Mesendoderm (in vitro differentiated cells): ENCODE measurements at regions not wholly inside any gene's neighbourhood (a gene's known extent, or its start where the extent isn't known, plus 50 kb on each side); places are given as distances from the start of the nearest gene placed in this dataset.

Experiments
- DNase-seq: peaks from one replicate; pipeline ENCODE4 v3.0.0; 2013
- H2AK5ac ChIP-seq: 2 replicates; pipeline ENCODE4 v1.6.1; 2013; ENCODE audit warnings: low read length, inconsistent platforms
- H2BK120ac ChIP-seq: 2 replicates; pipeline ENCODE4 v1.6.1; 2013; ENCODE audit warnings: low read depth, mild to moderate bottlenecking, low read length, moderate library complexity, mixed read lengths
- H2BK15ac ChIP-seq: replicated peaks from 2 replicates; pipeline ENCODE4 v1.6.1; 2013; ENCODE audit warnings: low read depth, mild to moderate bottlenecking, moderate library complexity
- H2BK5ac ChIP-seq: 2 replicates; pipeline ENCODE4 v1.6.1; 2013; ENCODE audit warnings: low read length, inconsistent platforms
- H3K18ac ChIP-seq: 2 replicates; pipeline ENCODE4 v1.6.1; 2013; ENCODE audit warnings: mild to moderate bottlenecking, low read length, mixed read lengths
- H3K23ac ChIP-seq: one replicate; pipeline ENCODE4 v1.6.1; 2013; ENCODE audit warnings: low read length
- H3K27ac ChIP-seq: 2 replicates; pipeline ENCODE4 v1.5.1; 2013; ENCODE audit warnings: low read depth, mild to moderate bottlenecking, inconsistent platforms, low read length, moderate library complexity
- H3K27me3 ChIP-seq: 2 replicates; pipeline ENCODE4 v1.6.1; 2013; ENCODE audit warnings: low read length, control low read depth, mild to moderate bottlenecking, inconsistent platforms; ENCODE audit not compliant: insufficient read depth, poor library complexity
- H3K36me3 ChIP-seq: 2 replicates; pipeline ENCODE4 v1.6.1; 2013; ENCODE audit warnings: low read length, inconsistent platforms; ENCODE audit not compliant: control insufficient read depth, insufficient read depth
- H3K4ac ChIP-seq: one replicate; pipeline ENCODE4 v1.6.1; 2013; ENCODE audit warnings: low read depth, mild to moderate bottlenecking, low read length, moderate library complexity
- H3K4me1 ChIP-seq: 2 replicates; pipeline ENCODE4 v1.6.1; 2013; ENCODE audit warnings: low read depth, low read length, inconsistent platforms; ENCODE audit not compliant: control insufficient read depth
- H3K4me2 ChIP-seq: 2 replicates; pipeline ENCODE4 v1.6.1; 2013; ENCODE audit warnings: low read length
- H3K4me3 ChIP-seq: 2 replicates; pipeline ENCODE4 v1.5.1; 2013; ENCODE audit warnings: mild to moderate bottlenecking, low read length
- H3K56ac ChIP-seq: one replicate; pipeline ENCODE4 v1.6.1; 2013; ENCODE audit warnings: low read length
- H3K79me1 ChIP-seq: 2 replicates; pipeline ENCODE4 v1.6.1; 2013; ENCODE audit warnings: low read length, inconsistent platforms
- H3K79me2 ChIP-seq: 2 replicates; pipeline ENCODE4 v1.6.1; 2013; ENCODE audit warnings: mild to moderate bottlenecking, low read length; ENCODE audit not compliant: control insufficient read depth, insufficient read depth
- H3K9ac ChIP-seq: 2 replicates; pipeline ENCODE4 v1.6.1; 2013; ENCODE audit warnings: low read length, inconsistent platforms
- H4K5ac ChIP-seq: one replicate; pipeline ENCODE4 v1.6.1; 2013; ENCODE audit warnings: low read length
- H4K8ac ChIP-seq: one replicate; pipeline ENCODE4 v1.6.1; 2013; ENCODE audit warnings: low read depth, mild to moderate bottlenecking, control low read depth, low read length, moderate library complexity
- WGBS: extraction: QIAGEN DNeasy Blood & Tissue Kit; methylation state at CpG from one replicate; pipeline ENCODE4 v1.1.7; 2013; ENCODE audit warnings: low lambda C conversion rate, missing lambda C conversion rate; ENCODE audit not compliant: insufficient coverage; ENCODE audit errors: extremely low coverage; 5-methylcytosine and 5-hydroxymethylcytosine counted together

GRCh38 chr14:27528328-27528727, 930.5 kb upstream of the NOVA1 start:
- no peak overlapping the region for H4K8ac ChIP-seq
- no peak overlapping the region for H2BK15ac ChIP-seq
- WGBS = no CpG with 5 or more reads among the region's 1 CpG
- no peak overlapping the region for H3K4me3 ChIP-seq
- H3K4me2 ChIP-seq = no peak overlapping the region
- H3K27ac ChIP-seq = no peak overlapping the region
- H2AK5ac ChIP-seq = no peak overlapping the region
- no peaks in the 10 kb centered on the region for H3K4me1 ChIP-seq
- no peak overlapping the region for H3K18ac ChIP-seq
- no peak overlapping the region for H3K23ac ChIP-seq
- H4K5ac ChIP-seq = no peak overlapping the region
- no peak overlapping the region for H2BK5ac ChIP-seq
- H3K9ac ChIP-seq = no peak overlapping the region
- no peak overlapping the region for H2BK120ac ChIP-seq
- H3K79me1 ChIP-seq = no peaks in the 10 kb centered on the region
- no peaks in the 10 kb centered on the region for H3K36me3 ChIP-seq
- DNase-seq = peak; percentile 67
- no peak overlapping the region for H3K56ac ChIP-seq
- no peaks in the 10 kb centered on the region for H3K27me3 ChIP-seq
- H3K4ac ChIP-seq = no peak overlapping the region
- no peaks in the 10 kb centered on the region for H3K79me2 ChIP-seq

- no peak for DNase-seq
- Histone ChIP-seq H2BK15ac (no peak overlapping the region), H3K18ac (no peak overlapping the region), H4K5ac (no peak overlapping the region), H3K79me2 (no peaks in the 10 kb centered on the region), H4K8ac (no peak overlapping the region), H3K4me1 (no peaks in the 10 kb centered on the region), H3K36me3 (no peaks in the 10 kb centered on the region), H3K27me3 (no peaks in the 10 kb centered on the region), H2BK5ac (no peak overlapping the region), H3K27ac (no peak overlapping the region), H3K4me2 (no peak overlapping the region), H3K9ac (no peak overlapping the region), H3K4ac (no peak overlapping the region), H3K56ac (no peak overlapping the region), H3K23ac (no peak overlapping the region), H2BK120ac (no peak overlapping the region), H3K4me3 (no peak overlapping the region), H2AK5ac (no peak overlapping the region), H3K79me1 (no peaks in the 10 kb centered on the region)
- no CpG with 5 or more reads among the region's 3 CpGs for WGBS
Measured at GRCh38 chr14:27536748-27537147, 938.9 kb upstream of the NOVA1 start.

- Histone ChIP-seq H3K56ac (no peak overlapping the region), H3K27ac (no peak overlapping the region), H3K4me2 (no peak overlapping the region), H2BK5ac (no peak overlapping the region), H4K8ac (no peak overlapping the region), H2AK5ac (no peak overlapping the region), H3K4ac (no peak overlapping the region), H3K4me3 (no peak overlapping the region), H4K5ac (no peak overlapping the region), H2BK120ac (no peak overlapping the region), H3K4me1 (no peaks in the 10 kb centered on the region), H3K79me1 (no peaks in the 10 kb centered on the region), H3K27me3 (no peaks in the 10 kb centered on the region), H3K9ac (no peak overlapping the region), H2BK15ac (no peak overlapping the region), H3K23ac (no peak overlapping the region), H3K79me2 (no peaks in the 10 kb centered on the region), H3K36me3 (no peaks in the 10 kb centered on the region), H3K18ac (no peak overlapping the region)
- no CpG with 5 or more reads among the region's 2 CpGs for WGBS
- no peak for DNase-seq
Measured at GRCh38 chr14:27546111-27546510, 948.3 kb upstream of the NOVA1 start.

- Histone ChIP-seq H3K23ac (no peak overlapping the region), H4K5ac (no peak overlapping the region), H3K4ac (no peak overlapping the region), H3K36me3 (no peaks in the 10 kb centered on the region), H3K56ac (no peak overlapping the region), H3K27ac (no peak overlapping the region), H2AK5ac (no peak overlapping the region), H3K79me2 (no peaks in the 10 kb centered on the region), H3K9ac (no peak overlapping the region), H3K27me3 (no peaks in the 10 kb centered on the region), H3K4me1 (no peaks in the 10 kb centered on the region), H3K18ac (no peak overlapping the region), H2BK15ac (no peak overlapping the region), H4K8ac (no peak overlapping the region), H3K79me1 (no peaks in the 10 kb centered on the region), H2BK120ac (no peak overlapping the region), H3K4me3 (no peak overlapping the region), H2BK5ac (no peak overlapping the region), H3K4me2 (no peak overlapping the region)
- WGBS = no CpG with 5 or more reads among the region's 2 CpGs
- peak; percentile 40 for DNase-seq
Measured at GRCh38 chr14:27553790-27554189, 956.0 kb upstream of the NOVA1 start.

- no peak overlapping the region for H4K5ac ChIP-seq
- no peak for DNase-seq
- H2BK15ac ChIP-seq = no peak overlapping the region
- H2BK120ac ChIP-seq = no peak overlapping the region
- WGBS = no CpG with 5 or more reads among the region's 2 CpGs
- no peak overlapping the region for H3K56ac ChIP-seq
- no peak overlapping the region for H3K18ac ChIP-seq
- H3K79me2 ChIP-seq = no peaks in the 10 kb centered on the region
- no peak overlapping the region for H3K27ac ChIP-seq
- no peak overlapping the region for H3K4me3 ChIP-seq
- H3K4me2 ChIP-seq = no peak overlapping the region
- no peak overlapping the region for H3K4ac ChIP-seq
- H4K8ac ChIP-seq = no peak overlapping the region
- H2AK5ac ChIP-seq = no peak overlapping the region
- no peaks in the 10 kb centered on the region for H3K4me1 ChIP-seq
- H3K36me3 ChIP-seq = no peaks in the 10 kb centered on the region
- no peaks in the 10 kb centered on the region for H3K79me1 ChIP-seq
- no peak overlapping the region for H3K9ac ChIP-seq
- no peak overlapping the region for H2BK5ac ChIP-seq
- no peak overlapping the region for H3K23ac ChIP-seq
- H3K27me3 ChIP-seq = no peaks in the 10 kb centered on the region
Measured at GRCh38 chr14:27557445-27557844, 959.6 kb upstream of the NOVA1 start.

GRCh38 chr14:27559848-27560247, 962.0 kb upstream of the NOVA1 start:
- Histone ChIP-seq H3K18ac (no peak overlapping the region), H3K79me2 (no peaks in the 10 kb centered on the region), H4K5ac (no peak overlapping the region), H4K8ac (no peak overlapping the region), H3K4me1 (no peaks in the 10 kb centered on the region), H2BK5ac (no peak overlapping the region), H2AK5ac (no peak overlapping the region), H3K4ac (no peak overlapping the region), H2BK15ac (no peak overlapping the region), H3K23ac (no peak overlapping the region), H3K4me3 (no peak overlapping the region), H2BK120ac (no peak overlapping the region), H3K27ac (no peak overlapping the region), H3K4me2 (no peak overlapping the region), H3K56ac (no peak overlapping the region), H3K9ac (no peak overlapping the region), H3K79me1 (no peaks in the 10 kb centered on the region), H3K27me3 (no peaks in the 10 kb centered on the region), H3K36me3 (no peaks in the 10 kb centered on the region)
- no peak for DNase-seq
